Spleen (tissue), 11 donors: ENCODE measurements at regions not wholly inside any gene's neighbourhood (a gene's known extent, or its start where the extent isn't known, plus 50 kb on each side); places are given as distances from the start of the nearest gene placed in this dataset.

Experiments used
- DNase-seq: peaks from one replicate; pipeline ENCODE4 v3.0.0-alpha.2; 2020
- H3K27ac ChIP-seq, 8 donors: fragments of 200-600 bp; sonication (generic) in 7 of 8; 1 replicate in 4 of 8; 2 replicates in 4 of 8; pipeline versions ENCODE4 v1.5.0 to v1.8.0; 2016 to 2021; ENCODE audit warnings: inconsistent platforms in 4 of 8, mild to moderate bottlenecking in 4 of 8, moderate library complexity in 1 of 8
- H3K27me3 ChIP-seq, 7 donors: fragments of 200-600 bp; sonication (generic) in 6 of 7; replicated peaks in 1 of 7; 1 replicate in 4 of 7; 2 replicates in 3 of 7; pipeline versions ENCODE4 v1.5.0 to v1.8.0; 2016 to 2021; ENCODE audit warnings: inconsistent platforms in 3 of 7, mild to moderate bottlenecking in 1 of 7
- H3K36me3 ChIP-seq, 6 donors: fragments of 200-600 bp; sonication (generic) in 5 of 6; 1 replicate in 4 of 6; 2 replicates in 2 of 6; pipeline versions ENCODE4 v1.5.0 to v1.8.0; 2016 to 2021; ENCODE audit warnings: inconsistent platforms in 2 of 6
- H3K4me1 ChIP-seq, 6 donors: fragments of 200-600 bp; sonication (generic) in 5 of 6; 1 replicate in 3 of 6; 2 replicates in 3 of 6; pipeline versions ENCODE4 v1.5.0 to v1.8.0; 2016 to 2021; ENCODE audit warnings: inconsistent platforms in 3 of 6
- H3K4me3 ChIP-seq, 8 donors: fragments of 200-600 bp; sonication (generic) in 7 of 8; 1 replicate in 4 of 8; 2 replicates in 4 of 8; pipeline versions ENCODE4 v1.5.0 to v1.8.0; 2016 to 2021; ENCODE audit warnings: inconsistent platforms in 4 of 8, mild to moderate bottlenecking in 4 of 8, moderate library complexity in 2 of 8
- H3K9me3 ChIP-seq, 8 donors: fragments of 200-600 bp; sonication (generic) in 7 of 8; 1 replicate in 4 of 8; 2 replicates in 4 of 8; pipeline versions ENCODE4 v1.5.0 to v1.8.0; 2016 to 2021; ENCODE audit warnings: inconsistent platforms in 4 of 8
- CTCF ChIP-seq, 11 experiments: fragments of 200-600 bp in 7 of 11; fragments of 450-650 bp in 4 of 11; sonication (generic) in 4 of 11; IDR thresholded peaks in 8 of 11; conservative IDR thresholded peaks in 3 of 11; 1 replicate in 7 of 11; 2 replicates in 4 of 11; pipeline versions ENCODE4 v1.4.0 to v1.8.0; 2016 to 2021; ENCODE audit warnings: antibody characterized with exemption in 11 of 11, inconsistent platforms in 4 of 11, mild to moderate bottlenecking in 1 of 11
- POLR2A ChIP-seq, 3 donors: fragments of 450-650 bp; IDR thresholded peaks; one replicate each; pipeline ENCODE4 v1.5.1; 2017; ENCODE audit warnings: antibody characterized with exemption in 3 of 3, mild to moderate bottlenecking in 1 of 3
- POLR2AphosphoS5 ChIP-seq, 3 donors: sonication (generic); formaldehyde crosslinking; IDR thresholded peaks; one replicate each; pipeline ENCODE4 v1.5.1; 2017; ENCODE audit warnings: antibody characterized with exemption in 3 of 3
- WGBS, 5 donors: extraction: QIAGEN DNeasy Blood & Tissue Kit in 3 of 5; methylation state at CpG; one replicate each; pipeline versions ENCODE4 v1.1.5 to v1.1.7; 2013 to 2018; 5-methylcytosine and 5-hydroxymethylcytosine counted together
- intact Hi-C: fragments of 100-400 bp; cut with DNase I; formaldehyde crosslinking; loops from one replicate; pipeline ENCODE4 v1.15.0; 2023; ENCODE audit warnings: low total_unique reads
- donor health status: healthy with polysubstance abuse.
- donor health status: DM: no; HTN: no; CAD: no; lungs with moderate emphysema.
- donor health status: DM: no; HTN: no; CAD: no.
- donor health status: Bipolar disorder and iron deficiency.
- donor health status: healthy.
- donor health status: DM: no; HTN: no; CAD: no.
- donor health status: DM: yes; HTN: yes; CAD: no.

GRCh38 chr10:86599041-86599440, 55.3 kb upstream of the OPN4 start:
- Histone ChIP-seq H3K9me3 (no peaks in the 10 kb centered on the region), H3K27ac (no peak overlapping the region), H3K4me1 (no peaks in the 10 kb centered on the region), H3K27me3 (no peaks in the 10 kb centered on the region), H3K4me3 (no peak overlapping the region), H3K36me3 (no peaks in the 10 kb centered on the region)
- intact Hi-C loops: no loop called here
- no peak for DNase-seq
- 79 to 87% (median 83%) methylated on average over 5 of the region's 5 CpGs for WGBS, 5 donors
- TF ChIP-seq CTCF (IDR thresholded peaks at IDR 0.05 in 8 of 11, conservative IDR thresholded peaks at IDR 0.05 in 3 of 11): no peak
- TF ChIP-seq POLR2AphosphoS5 (IDR thresholded peaks at IDR 0.05): no peak
- TF ChIP-seq POLR2A (IDR thresholded peaks at IDR 0.05): no peak

- H3K4me1 ChIP-seq: no peaks in the 10 kb centered on the region
- no peak overlapping the region for H3K4me3 ChIP-seq
- no peaks in the 10 kb centered on the region for H3K36me3 ChIP-seq
- no peaks in the 10 kb centered on the region for H3K27me3 ChIP-seq
- TF ChIP-seq CTCF (IDR thresholded peaks at IDR 0.05 in 8 of 11, conservative IDR thresholded peaks at IDR 0.05 in 3 of 11) (no peak), POLR2AphosphoS5 (IDR thresholded peaks at IDR 0.05) (no peak), POLR2A (IDR thresholded peaks at IDR 0.05) (no peak)
- no peak overlapping the region for H3K27ac ChIP-seq
- H3K9me3 ChIP-seq: peaks cover 0 to under 1% (median 0%) of the 10 kb centered on the region in 8 donors
- no peak for DNase-seq
- intact Hi-C loops: no loop called here
- 15 to 30% (median 18%) methylated on average over 4 of the region's 4 CpGs for WGBS, 5 donors
Measured at GRCh38 chr10:86599729-86600128, 54.6 kb upstream of the OPN4 start.

GRCh38 chr10:86600296-86600695, 54.1 kb upstream of the OPN4 start:
- 80 to 95% (median 91%) methylated on average over 2 of the region's 2 CpGs for WGBS, 5 donors

More at GRCh38 chr10:86600296-86600695, 54.1 kb upstream of the OPN4 start:
- Histone ChIP-seq H3K4me3 (no peak overlapping the region), H3K27me3 (no peaks in the 10 kb centered on the region), H3K9me3 (peaks cover 0 to 6% (median 4%) of the 10 kb centered on the region in 8 donors), H3K36me3 (no peaks in the 10 kb centered on the region), H3K4me1 (no peaks in the 10 kb centered on the region), H3K27ac (no peak overlapping the region)
- no peak for DNase-seq
- intact Hi-C loops: no loop called here
- no peak for TF ChIP-seq POLR2A (IDR thresholded peaks at IDR 0.05)
- no peak for TF ChIP-seq POLR2AphosphoS5 (IDR thresholded peaks at IDR 0.05)
- TF ChIP-seq CTCF (IDR thresholded peaks at IDR 0.05 in 8 of 11, conservative IDR thresholded peaks at IDR 0.05 in 3 of 11): no peak
